Activated CD4-positive, alpha-beta T cell treated with anti-CD3 and anti-CD28 coated beads, Interleukin-2, Interleukin-6, amounts not matched to agents 100 ng/mL and 50 ng/mL, durations not matched to agents 16 hours and 8 hours (primary cell): ENCODE measurements at regions not wholly inside any gene's neighbourhood (a gene's known extent, or its start where the extent isn't known, plus 50 kb on each side); places are given as distances from the start of the nearest gene placed in this dataset.

ENCODE experiments used
- DNase-seq: peaks from one replicate; pipeline ENCODE4 v3.0.0-alpha.2; 2020

DNA sequence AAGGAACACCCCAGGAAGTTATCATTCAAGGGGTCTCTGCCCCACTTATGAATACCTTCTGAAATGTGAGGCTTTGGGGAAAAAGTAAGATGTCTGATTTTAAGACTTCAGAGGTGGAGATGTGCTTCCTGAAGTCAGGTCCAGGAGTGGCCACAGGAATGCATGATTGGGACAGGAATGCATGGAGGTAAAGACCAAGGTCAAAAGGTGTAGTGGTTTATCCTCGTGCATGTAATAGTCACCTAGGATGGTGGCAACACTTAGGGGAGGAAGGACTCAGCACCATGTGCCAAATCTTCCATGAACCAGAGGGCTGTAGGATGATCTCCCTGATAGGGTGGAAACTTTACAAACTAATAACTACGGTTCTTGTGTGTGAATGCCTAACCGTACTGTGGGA, 217.3 kb downstream of the C12orf75 start:
- DNase-seq = no peak

DNA sequence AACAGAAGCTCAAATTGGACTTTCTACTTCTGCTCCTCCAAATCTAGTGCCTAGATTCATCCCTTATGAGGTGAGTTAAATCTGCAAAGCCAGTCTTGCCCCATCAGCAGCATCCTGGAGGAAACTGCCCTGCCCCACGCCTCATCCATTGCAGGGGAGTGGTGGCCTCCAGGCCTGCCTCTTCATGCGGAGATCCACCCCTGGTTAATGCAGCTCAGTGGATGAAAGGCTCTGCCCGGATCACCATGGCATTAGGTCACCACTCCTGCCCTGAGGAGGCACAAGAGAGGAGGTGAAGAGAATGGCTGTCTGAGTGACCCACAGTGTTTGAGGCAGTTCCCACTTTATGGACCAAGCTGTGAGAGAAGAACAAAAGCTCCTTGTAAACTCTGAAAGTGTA, 218.1 kb downstream of the C12orf75 start:
- no peak for DNase-seq

DNA sequence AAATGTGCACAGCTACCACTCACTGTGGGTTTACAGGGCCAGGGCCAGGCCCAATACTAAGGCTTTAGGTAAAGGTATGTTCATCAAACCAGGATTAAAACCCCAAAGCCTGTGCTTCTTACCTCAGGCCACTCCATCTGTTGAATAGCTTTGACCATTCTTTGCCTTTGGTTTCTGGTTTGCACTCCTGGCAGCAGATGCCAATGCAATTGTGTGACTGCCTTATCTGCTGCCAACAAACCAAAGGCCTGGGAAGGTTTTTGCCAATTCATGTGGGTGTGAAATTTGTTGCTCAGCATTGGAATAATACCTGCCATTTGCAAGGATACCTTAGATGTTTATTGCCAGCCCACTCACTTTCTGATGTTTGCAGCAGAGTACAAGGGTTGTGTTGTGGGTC, 221.6 kb downstream of the C12orf75 start:
- DNase-seq = no peak

DNA sequence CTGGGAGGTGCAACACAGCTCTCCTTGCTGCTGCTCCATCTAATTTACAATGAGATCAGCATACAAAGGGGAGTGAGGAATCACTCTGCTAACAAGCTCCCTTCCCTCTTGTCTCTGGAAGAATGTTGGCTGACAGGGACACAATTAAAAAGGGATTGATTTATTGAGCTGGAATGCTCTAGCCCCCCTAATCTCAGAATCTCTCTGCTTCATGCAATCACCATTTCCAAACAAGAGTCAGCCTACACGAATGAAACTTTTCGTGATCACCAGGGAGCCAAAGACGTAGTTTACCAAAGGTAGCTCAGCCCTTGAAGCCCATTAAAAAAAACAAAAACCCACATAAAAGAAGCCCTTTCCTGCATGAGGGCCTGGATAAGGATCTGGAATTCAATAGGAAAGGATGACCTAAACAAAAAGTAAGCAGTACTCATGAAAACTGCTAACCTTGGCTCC, 223.8 kb downstream of the C12orf75 start:
- DNase-seq = no peak

DNA sequence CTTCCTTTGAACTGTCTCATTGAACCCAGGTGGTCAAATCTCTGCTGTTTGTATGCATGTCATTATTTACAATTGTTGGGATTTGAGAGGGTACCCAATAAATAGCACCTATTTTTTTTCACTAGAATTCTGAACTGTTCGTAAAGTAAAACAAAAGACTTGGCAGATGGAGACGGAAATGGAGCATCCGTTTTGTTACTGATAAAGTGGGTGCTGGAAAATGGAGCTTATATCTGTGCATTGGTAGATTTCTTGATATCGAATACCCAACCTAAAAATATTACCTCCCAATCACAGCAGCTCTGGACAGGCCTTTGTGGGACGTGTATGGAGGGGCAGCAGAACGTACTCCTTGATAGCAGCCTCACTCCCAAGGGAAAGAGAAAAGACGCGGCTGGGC, 224.4 kb downstream of the C12orf75 start:
- DNase-seq = no peak

DNA sequence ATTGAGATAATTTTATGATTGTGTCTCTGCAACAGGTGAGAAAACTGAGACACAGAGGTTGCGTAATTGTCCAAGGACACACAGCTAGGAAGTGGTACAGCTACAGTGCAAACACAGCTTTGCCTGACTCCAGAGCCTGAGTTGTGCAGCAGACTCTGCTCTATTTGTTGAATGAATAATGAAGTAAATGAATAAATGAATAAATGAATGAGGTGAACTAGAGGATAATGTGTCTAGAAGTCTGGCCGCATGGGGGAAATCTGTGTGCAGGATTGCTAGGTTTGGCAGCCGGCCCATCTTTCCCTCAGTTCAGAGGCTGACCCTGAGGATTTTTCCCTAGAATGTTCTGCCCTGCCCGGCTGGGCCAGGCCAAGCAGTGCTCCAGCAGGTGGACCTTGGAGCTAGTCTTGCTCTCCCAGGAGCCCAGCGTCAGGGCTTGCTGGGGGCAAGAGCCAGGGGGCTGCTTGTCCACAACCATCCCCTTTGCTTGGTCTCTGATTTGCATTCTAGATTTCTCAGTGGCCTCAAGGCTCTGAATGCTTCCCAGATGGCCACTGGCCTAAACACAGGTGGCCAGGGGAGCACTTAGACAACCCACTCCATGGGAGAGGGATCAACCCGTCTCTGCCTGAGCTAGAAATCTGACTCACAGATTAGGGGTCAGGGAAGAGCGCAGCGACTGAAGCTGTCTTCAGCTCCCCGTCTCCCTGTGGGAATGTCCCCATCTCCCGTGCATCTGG, 225.2 kb downstream of the C12orf75 start:
- DNase-seq = no peak

DNA sequence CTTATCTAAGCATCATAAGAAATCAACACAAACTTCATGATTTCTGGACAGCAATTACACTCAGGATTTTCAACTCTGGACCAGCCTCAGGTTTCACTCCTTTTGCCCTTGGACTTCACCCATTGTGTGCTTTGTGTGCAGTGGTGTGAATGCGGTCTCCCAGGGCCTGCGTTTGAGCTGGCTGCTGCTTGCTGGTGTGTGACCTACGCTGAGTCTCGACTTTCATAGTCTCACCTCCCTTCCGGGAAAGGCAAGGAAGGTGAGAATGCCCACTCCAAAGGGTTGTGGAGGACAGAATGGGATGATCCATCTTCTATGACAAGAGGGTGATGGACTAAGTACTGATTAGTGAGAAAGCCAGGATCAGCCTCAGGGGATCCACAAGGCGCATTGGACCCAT, 228.8 kb downstream of the C12orf75 start:
- no peak for DNase-seq

DNA sequence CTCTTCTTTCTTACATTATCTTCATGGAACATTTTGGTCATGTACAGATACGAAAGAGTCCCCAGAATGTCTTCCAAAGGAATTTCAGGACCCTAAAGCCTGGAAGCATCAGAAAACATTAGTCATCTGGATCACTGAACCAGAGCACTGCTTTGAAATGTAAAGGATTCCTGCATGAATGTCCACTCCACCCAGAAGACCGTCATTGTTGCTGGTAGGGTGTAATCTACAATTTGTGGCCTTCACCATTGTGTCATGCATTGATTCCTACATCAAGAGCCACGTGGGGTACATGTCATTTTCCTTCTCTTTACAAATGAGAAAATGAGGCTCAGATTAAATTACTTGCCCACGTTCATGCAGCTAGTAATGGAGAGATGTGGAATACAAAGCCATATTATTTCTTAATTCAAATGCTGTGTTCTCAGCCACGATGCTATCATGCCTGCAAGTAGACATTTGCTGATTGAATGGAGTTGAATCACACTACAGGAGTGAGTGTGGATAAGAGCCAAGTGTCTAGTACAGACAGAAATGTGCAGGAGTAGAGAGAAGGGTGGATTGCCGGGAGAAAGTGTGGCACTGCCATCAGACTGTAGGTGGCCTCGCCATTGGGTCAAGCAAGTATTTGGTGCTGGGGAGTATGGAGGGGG, 231.2 kb downstream of the C12orf75 start:
- no peak for DNase-seq

DNA sequence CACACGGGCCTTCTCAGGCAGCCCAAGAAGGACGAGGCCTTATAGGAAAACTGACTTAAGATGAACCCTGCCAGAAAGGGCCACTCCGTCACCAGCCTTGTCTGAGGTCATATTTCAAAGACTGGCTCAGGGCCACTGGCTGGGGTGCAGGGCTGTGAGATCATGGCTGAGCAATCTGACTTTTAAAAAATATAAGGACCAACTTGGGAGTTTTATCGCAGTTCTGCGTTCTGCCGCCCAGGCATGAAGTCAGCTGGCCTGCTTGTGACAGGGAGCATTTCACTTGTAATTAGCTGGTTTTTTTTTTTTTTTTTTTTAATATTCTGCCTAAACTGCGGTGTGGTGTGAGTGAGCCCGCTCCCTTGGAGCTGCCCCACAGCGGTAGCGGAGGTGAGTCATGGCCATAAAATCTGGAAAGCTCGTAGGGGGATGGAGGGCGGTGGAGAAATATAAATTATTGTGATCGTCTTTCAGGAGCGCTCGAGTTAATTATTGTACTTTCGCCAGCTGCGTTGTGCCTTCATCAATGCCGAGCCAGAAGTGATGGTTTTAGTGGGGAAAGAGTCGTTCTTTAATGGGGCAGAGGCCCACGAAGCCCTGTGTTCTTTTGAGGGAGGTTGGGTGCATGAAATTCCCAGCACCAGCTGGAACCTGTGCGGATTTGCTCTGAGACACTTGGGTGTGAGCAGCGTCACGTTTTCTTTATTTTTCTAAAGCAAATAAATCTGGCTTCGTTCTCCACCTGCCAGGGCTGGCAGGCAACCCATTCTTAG, 231.9 kb downstream of the C12orf75 start:
- DNase-seq = no peak

DNA sequence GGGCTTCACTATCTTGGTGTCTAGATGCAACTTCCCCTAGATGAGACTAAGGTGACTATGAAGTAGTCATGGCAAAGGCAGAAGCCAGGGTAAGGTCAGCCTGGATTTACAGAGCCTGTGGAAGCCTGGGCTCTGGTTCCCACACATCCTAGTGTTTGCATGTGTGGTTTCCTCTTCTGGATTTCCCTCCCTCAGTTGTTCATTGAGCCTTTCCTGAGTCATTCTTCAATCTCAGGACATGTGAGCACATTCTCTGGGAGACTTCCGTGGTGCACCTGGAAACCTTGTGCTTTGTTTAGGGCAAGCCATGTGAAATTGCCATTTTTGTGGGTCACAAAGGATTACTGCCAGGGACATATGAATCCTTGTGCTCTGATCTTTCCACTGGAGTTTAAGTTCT, 236.6 kb downstream of the C12orf75 start:
- no peak for DNase-seq

DNA sequence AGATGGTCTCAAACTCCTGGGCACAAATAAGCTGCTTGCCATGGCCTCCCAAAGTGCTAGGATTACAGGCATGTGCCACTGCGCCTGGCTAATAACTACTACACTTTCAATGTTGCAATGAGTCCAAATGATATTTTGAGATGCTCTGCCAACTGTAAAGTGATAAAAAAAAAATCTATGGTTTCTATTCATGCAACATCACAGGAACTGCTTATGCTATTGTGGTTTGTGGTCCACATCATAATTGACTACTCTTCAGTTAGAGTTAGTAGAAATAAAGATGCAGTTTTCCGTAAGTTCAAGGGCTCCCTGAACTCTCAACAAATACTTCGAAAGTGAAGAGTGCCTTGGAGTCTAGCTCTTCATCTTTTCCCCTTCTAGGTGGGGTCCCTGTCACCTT, 239.4 kb downstream of the C12orf75 start:
- peak; percentile 1 for DNase-seq

DNA sequence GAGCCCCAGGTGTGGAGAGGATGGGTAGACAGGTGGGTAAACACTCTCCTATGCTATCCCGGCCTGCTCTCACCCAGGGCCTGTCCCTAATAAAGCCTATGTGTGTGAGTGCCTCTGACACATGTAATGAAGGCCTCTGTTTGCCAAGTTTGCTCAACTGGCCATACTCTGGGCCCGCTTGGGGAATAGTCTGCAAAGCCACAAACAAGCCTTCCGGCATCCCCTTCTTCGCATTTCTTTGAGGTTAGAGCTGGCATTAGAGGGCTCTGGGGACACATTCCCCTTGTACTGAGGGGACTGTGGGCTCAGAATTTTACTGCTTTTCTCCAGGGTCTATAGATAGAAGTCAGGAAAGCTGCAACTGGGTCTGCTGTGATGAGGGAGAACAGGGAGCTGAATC, 240.5 kb downstream of the C12orf75 start:
- DNase-seq = no peak

DNA sequence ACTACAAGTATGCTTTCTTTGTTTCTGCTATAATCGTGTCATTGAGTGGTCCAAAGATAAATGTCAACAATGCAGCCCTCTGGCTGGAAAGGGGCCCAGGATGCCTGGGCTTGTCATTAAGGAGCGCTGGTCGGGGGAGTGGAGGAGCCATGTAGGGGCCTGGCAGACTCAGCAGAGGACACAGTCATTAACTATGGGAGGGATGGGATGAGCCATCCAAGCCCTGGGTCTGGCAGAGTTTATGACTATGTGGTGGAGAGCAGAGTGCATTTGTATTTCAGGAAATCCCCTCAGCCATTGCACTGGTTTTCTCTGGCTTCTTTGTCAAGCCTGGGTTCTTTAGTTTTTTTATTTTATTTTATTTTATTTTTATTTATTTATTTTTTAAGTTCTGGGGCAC, 243.1 kb downstream of the C12orf75 start:
- no peak for DNase-seq

DNA sequence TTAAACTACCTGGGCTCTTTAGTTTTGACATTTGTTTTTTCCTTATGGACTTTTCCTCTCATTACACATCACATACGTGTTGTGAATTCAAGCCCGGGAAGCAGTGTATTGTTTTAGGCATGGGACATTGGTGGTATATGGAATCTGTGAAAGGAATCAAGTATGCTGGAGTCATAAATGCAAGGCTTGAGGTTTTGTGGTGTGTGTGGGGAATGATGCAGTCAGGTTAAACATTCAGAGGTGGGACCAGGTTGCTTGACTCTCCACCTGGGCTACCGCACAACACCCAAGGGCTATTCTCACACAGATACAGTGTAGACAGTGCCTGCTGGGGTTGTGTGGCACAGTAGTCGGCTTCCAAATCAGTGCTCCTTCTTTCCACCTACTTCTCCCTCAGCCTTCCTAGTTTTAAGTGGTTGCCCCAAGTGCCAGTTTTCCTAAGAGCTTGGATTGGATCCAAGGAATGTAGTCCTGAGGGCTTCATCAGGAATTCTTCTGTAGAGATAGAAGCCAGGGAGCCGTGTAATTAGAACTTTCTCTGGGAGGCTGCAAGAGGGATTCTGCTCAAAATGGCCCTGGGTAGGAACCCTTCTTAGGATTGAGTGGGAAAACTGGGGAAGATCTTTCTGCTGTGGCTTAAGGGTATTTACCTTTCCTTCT, 243.7 kb downstream of the C12orf75 start:
- DNase-seq = no peak

DNA sequence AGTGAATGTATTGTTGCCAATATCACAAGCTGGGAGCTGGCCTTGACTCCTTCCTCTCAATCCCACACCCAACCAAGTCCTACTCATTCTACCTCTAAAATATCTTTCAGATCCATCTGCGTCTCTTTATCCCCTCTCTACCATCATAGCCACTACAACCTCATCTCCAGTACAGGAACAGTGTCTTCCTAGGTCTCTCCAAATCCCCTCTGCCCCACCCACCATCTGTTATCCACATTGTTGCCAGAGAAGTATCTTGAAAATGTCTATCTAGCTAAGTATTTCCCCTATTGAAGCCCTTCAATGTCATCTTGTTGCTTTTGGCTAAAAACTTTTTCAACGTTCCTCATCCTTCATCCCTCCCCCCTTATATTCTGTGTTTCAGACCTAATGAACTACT, 244.7 kb downstream of the C12orf75 start:
- DNase-seq = no peak

DNA sequence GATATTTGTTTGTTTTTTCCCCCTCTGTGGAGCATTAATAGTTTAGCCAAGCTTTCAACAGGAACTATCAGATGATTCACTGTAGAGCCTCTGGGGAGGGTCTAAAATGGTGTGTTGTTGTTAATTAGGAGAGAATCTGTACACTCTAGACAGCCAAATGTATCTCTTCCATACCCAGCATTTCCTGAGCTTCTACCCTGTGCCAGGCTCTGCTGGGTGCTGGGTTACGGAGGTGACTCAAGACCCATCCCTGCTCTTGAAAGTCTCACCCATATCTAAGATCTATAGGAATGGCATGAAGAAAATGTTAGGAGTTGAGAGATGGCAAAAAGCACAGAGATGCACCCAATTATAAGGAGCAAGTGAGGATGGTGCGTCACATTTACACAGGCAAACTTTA, 245.8 kb downstream of the C12orf75 start:
- DNase-seq = no peak

DNA sequence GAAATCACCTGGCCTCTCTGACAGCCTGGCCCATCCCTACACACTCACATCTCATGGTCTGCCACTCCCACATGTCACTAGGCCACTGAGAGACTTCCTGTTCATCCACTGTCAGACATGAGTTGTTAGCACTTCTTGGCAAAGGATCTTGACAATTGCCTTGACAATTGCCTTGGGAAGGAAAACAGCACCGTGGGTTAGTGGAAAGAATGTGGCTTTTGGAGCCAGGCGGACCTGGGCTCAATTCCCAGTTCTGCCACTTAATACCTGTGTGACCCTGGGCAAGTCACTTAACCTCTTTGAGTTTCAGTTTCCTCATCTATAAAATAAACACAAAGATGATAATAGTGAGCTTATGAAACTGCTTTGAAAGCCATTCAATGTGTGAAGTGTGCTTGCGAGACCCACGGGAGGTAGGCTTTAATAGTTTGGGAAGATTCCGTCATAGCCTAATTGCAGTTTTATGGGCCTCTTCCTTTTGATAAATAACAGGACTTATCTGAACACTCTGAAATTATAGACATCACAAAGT, 250.4 kb downstream of the C12orf75 start:
- DNase-seq = no peak

DNA sequence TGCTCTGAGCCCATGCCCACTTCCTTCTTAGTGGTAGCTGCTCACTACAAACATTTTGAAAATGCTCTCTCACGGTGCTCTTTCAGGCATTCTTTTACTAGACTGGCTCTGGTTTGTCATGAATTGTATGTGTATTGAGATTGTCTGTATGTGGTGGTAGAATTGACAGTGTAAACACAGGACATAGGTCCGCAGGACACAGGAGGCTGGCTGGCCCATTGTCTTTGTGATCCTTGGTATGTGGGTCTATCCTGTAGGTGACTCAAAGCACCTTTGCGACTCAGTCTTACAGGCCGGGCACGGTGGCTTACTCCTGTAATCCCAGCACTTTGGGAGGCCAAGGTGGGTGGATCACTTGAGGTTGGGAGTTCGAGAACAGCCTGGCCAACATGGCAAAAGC, 250.9 kb downstream of the C12orf75 start:
- DNase-seq = no peak

DNA sequence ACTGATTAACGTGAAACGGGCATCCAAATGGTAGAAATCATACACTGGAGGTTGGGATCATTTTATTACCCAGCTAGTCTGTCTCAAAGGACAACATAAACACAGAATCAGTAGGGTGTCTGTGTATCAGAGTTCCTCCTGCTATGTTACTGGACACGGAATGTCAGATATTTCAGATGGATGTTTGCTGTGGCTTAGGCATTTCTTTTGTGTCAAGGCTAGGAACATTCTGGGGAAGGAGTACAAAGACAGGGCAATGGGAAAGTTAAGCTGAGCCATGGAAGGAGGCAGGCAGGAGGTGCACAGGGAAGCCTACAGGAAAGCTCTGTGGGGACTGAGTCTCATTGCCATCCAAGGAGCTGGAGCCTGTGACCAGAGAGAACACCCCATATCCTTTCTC, 254.6 kb downstream of the C12orf75 start:
- no peak for DNase-seq

DNA sequence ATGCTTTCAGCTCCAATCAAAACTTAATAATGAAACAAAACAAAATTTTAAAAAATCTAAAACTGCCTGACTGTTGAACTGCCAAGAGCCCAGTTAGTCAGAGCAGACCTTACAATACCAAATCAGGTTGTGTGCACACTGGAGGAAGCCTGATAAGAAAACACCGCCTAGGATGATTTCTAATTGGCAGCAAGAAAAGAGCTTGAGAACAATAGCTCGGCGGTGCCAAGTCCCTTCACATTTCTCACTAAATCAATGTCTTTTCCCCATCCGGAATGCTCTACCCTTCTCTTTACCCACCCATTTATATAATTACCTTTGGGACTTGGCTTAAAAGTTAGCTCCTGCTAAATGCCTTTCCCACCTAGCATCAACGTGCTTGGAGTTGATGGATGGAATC, 256.7 kb downstream of the C12orf75 start:
- no peak for DNase-seq

DNA sequence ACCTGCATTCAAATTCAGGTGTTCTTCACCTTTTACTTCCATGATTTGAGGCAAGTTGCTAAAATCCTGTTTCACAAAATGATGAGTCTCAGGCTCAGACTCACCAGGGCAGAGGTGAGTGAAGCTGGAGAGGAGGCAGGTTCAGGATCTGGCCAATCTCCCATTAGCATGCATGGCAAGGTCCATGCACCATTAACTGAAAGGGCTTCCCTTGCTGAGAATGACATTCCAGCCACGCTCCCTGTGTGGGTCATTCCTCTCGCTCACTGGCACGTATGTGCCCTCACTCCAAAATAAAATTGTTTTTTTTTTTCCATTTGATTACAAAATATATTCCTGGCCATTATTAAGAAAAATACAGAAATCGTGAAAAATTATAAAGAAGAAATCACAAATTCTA, 257.6 kb downstream of the C12orf75 start:
- DNase-seq = no peak

DNA sequence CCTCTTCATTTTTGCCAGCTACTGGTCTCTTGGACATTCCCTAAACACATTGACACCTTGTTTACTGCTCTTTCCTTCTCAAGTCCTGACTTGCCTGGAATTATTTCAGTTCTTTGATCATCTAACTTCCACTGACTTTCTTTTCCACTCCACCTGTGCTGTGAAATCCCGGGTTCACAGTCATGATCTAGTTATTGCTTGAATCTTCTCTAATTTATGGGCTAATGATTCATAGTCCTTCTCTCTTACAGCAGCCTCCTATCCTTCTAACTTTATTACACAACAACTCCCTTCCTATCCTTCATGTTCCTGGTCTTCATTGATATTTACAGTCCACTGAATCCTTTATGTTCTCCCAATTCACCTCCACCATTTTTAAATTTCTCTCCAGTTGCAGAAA, 260.1 kb downstream of the C12orf75 start:
- no peak for DNase-seq

DNA sequence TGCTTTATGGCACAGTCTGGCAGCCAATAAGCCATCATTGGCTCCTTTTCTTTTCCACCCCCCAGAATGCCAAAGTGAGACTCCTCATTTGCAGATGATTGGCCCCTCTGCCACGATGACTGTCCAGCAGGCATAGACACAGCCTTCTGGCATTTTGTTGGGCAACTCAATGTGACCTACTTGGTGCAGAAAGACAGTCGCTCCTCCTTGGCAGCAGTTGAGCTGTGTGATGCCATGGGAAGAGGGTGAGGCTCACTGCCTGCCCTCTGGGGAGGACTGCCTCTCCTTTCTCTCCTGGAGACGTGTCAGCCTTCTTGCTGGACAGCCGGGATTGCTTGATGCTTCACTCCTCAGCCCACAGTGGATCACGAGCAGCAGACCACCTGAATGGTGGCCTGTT, 264.9 kb downstream of the C12orf75 start:
- no peak for DNase-seq
